ENCODE measurements at regions not wholly inside any gene's neighbourhood (a gene's known extent, or its start where the extent isn't known, plus 50 kb on each side); places are given as distances from the start of the nearest gene placed in this dataset.

- TF ChIP-seq, protein P1, sequence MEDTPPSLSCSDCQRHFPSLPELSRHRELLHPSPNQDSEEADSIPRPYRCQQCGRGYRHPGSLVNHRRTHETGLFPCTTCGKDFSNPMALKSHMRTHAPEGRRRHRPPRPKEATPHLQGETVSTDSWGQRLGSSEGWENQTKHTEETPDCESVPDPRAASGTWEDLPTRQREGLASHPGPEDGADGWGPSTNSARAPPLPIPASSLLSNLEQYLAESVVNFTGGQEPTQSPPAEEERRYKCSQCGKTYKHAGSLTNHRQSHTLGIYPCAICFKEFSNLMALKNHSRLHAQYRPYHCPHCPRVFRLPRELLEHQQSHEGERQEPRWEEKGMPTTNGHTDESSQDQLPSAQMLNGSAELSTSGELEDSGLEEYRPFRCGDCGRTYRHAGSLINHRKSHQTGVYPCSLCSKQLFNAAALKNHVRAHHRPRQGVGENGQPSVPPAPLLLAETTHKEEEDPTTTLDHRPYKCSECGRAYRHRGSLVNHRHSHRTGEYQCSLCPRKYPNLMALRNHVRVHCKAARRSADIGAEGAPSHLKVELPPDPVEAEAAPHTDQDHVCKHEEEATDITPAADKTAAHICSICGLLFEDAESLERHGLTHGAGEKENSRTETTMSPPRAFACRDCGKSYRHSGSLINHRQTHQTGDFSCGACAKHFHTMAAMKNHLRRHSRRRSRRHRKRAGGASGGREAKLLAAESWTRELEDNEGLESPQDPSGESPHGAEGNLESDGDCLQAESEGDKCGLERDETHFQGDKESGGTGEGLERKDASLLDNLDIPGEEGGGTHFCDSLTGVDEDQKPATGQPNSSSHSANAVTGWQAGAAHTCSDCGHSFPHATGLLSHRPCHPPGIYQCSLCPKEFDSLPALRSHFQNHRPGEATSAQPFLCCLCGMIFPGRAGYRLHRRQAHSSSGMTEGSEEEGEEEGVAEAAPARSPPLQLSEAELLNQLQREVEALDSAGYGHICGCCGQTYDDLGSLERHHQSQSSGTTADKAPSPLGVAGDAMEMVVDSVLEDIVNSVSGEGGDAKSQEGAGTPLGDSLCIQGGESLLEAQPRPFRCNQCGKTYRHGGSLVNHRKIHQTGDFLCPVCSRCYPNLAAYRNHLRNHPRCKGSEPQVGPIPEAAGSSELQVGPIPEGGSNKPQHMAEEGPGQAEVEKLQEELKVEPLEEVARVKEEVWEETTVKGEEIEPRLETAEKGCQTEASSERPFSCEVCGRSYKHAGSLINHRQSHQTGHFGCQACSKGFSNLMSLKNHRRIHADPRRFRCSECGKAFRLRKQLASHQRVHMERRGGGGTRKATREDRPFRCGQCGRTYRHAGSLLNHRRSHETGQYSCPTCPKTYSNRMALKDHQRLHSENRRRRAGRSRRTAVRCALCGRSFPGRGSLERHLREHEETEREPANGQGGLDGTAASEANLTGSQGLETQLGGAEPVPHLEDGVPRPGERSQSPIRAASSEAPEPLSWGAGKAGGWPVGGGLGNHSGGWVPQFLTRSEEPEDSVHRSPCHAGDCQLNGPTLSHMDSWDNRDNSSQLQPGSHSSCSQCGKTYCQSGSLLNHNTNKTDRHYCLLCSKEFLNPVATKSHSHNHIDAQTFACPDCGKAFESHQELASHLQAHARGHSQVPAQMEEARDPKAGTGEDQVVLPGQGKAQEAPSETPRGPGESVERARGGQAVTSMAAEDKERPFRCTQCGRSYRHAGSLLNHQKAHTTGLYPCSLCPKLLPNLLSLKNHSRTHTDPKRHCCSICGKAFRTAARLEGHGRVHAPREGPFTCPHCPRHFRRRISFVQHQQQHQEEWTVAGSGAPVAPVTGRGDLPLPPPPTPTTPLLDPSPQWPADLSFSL (CRISPR knock-in tag; IDR thresholded peaks at IDR 0.05), result peak; percentile 85
- TF ChIP-seq ZNF724P (CRISPR knock-in tag; IDR thresholded peaks at IDR 0.05; ENCODE audit: borderline replicate concordance), result peak; percentile 90
- peak; percentile 89 for TF ChIP-seq ZNF891 (CRISPR knock-in tag; IDR thresholded peaks at IDR 0.05)
- peak; percentile 95 for TF ChIP-seq MXD4 (CRISPR knock-in tag; IDR thresholded peaks at IDR 0.05)
- peak; percentile 23; the same call in 1 of the 2 replicates for TF ChIP-seq ZNF367 (CRISPR knock-in tag; IDR thresholded peaks at IDR 0.05; ENCODE audit: borderline replicate concordance)
- TF ChIP-seq ZNF841 (CRISPR knock-in tag; IDR thresholded peaks at IDR 0.05; ENCODE audit: borderline replicate concordance), result no peak
- TF ChIP-seq SNAPC2 (CRISPR knock-in tag; IDR thresholded peaks at IDR 0.05), result peak; percentile 95; the same call in 1 of the 2 replicates
- TF ChIP-seq HOXD1 (CRISPR knock-in tag; IDR thresholded peaks at IDR 0.05), result peak; percentile 81; the same call in 1 of the 2 replicates
- 0 out of 2 replicates have a peak, but pooled peaks have one; percentile 23 for TF ChIP-seq ZNF24 (IDR thresholded peaks at IDR 0.05)
- no peak for TF ChIP-seq LRRFIP1 (CRISPR knock-in tag; conservative IDR thresholded peaks at IDR 0.05)
- 0 out of 2 replicates have a peak, but pooled peaks have one; percentile 84 for TF ChIP-seq DZIP1 (CRISPR knock-in tag; IDR thresholded peaks at IDR 0.05)
- TF ChIP-seq ZNF232 (CRISPR knock-in tag; IDR thresholded peaks at IDR 0.05; ENCODE audit: borderline replicate concordance), result peak; percentile 94; the same call in 1 of the 2 replicates
- no peak for TF ChIP-seq KLF12 (CRISPR knock-in tag; IDR thresholded peaks at IDR 0.05; ENCODE audit: borderline replicate concordance)
- peak; percentile 90 for TF ChIP-seq DPF2 (CRISPR knock-in tag; IDR thresholded peaks at IDR 0.05; ENCODE audit: borderline replicate concordance, low read depth)
- no peak for TF ChIP-seq ZNF773 (CRISPR knock-in tag; IDR thresholded peaks at IDR 0.05; ENCODE audit: borderline replicate concordance)
- TF ChIP-seq PAF1 (CRISPR knock-in tag; IDR thresholded peaks at IDR 0.05), result no peak
- no peak; the same call in 1 of the 2 replicates for TF ChIP-seq RFX3 (CRISPR knock-in tag; IDR thresholded peaks at IDR 0.05)
- TF ChIP-seq, protein P2, sequence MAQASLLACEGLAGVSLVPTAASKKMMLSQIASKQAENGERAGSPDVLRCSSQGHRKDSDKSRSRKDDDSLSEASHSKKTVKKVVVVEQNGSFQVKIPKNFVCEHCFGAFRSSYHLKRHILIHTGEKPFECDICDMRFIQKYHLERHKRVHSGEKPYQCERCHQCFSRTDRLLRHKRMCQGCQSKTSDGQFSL (CRISPR knock-in tag; IDR thresholded peaks at IDR 0.05), result no peak
Observed at GRCh38 chr6:167668019-167668753, 158.5 kb upstream of the AFDN start (continued).
